IMR-90 (cell line): ENCODE measurements at regions not wholly inside any gene's neighbourhood (a gene's known extent, or its start where the extent isn't known, plus 50 kb on each side); places are given as distances from the start of the nearest gene placed in this dataset.

ENCODE experiments used
- ATAC-seq: fragments of 200-7000 bp; cut with Tn5 transposase; 2 replicates; pipeline ENCODE4 v1.9.1; 2020; ENCODE audit warnings: low read depth, mild to moderate bottlenecking, moderate library complexity
- BruUV-seq: library from RNA; stranded (reverse); fragments of 400-500 nt; replicated peaks from 2 replicates; lab custom pipeline; 2021; lab: Mats Ljungman, UMichigan
- CTCF ChIA-PET: fragments of 300-600 bp; formaldehyde crosslinking; extraction: SDS; loops from one replicate; lab custom pipeline; 2021; ENCODE audit warnings: antibody characterized with exemption; lab: Yijun Ruan, JAX
- POLR2A ChIA-PET: fragments of 300-600 bp; sonication (Branson Sonifier 250); formaldehyde crosslinking; loops from one replicate; lab custom pipeline; 2022; ENCODE audit warnings: antibody characterized with exemption; ENCODE audit not compliant: unreplicated experiment; lab: Charles Lee
- DNase-seq: peaks from one replicate; pipeline ENCODE4 v3.0.0; 2013
- H2AFZ ChIP-seq: replicated peaks from 2 replicates; pipeline ENCODE3; 2013; ENCODE audit warnings: low read length, mild to moderate bottlenecking; ENCODE audit not compliant: poor library complexity
- H2AK5ac ChIP-seq: 2 replicates; pipeline ENCODE4 v1.6.1; 2013; ENCODE audit warnings: low read depth, low read length, inconsistent platforms
- H2AK9ac ChIP-seq: replicated peaks from 2 replicates; pipeline ENCODE3; 2013; ENCODE audit warnings: mild to moderate bottlenecking, low read depth, low read length, moderate library complexity; ENCODE audit not compliant: poor library complexity
- H2BK120ac ChIP-seq: 2 replicates; pipeline ENCODE4 v1.6.1; 2013; ENCODE audit warnings: low read depth, low read length, inconsistent platforms
- H2BK15ac ChIP-seq: 3 replicates; pipeline ENCODE4 v1.6.1; 2013; ENCODE audit warnings: low read depth, low read length, inconsistent platforms
- H2BK20ac ChIP-seq: 2 replicates; pipeline ENCODE4 v1.6.1; 2013; ENCODE audit warnings: low read depth, mild to moderate bottlenecking, inconsistent platforms, low read length, moderate library complexity
- H2BK5ac ChIP-seq: 2 replicates; pipeline ENCODE4 v1.6.1; 2013; ENCODE audit warnings: mild to moderate bottlenecking, low read depth, low read length, inconsistent platforms; ENCODE audit not compliant: poor library complexity, severe bottlenecking
- H3K14ac ChIP-seq: replicated peaks from 2 replicates; pipeline ENCODE4 v1.6.1; 2013; ENCODE audit warnings: low read depth, low read length, inconsistent platforms
- H3K18ac ChIP-seq: 2 replicates; pipeline ENCODE4 v1.6.1; 2013; ENCODE audit warnings: low read depth, low read length, control low read depth
- H3K23ac ChIP-seq: 2 replicates; pipeline ENCODE4 v1.6.1; 2013; ENCODE audit warnings: low read depth, low read length, inconsistent platforms
- H3K27ac ChIP-seq: 2 replicates; pipeline ENCODE4 v1.5.1; 2013; ENCODE audit warnings: mild to moderate bottlenecking, control low read depth, low read length; ENCODE audit not compliant: insufficient read depth
- H3K27me3 ChIP-seq: 2 replicates; pipeline ENCODE4 v1.6.1; 2013; ENCODE audit warnings: low read length; ENCODE audit not compliant: control insufficient read depth, insufficient read depth
- H3K36me3 ChIP-seq: 2 replicates; pipeline ENCODE4 v1.6.1; 2013; ENCODE audit warnings: low read length, mixed read lengths; ENCODE audit not compliant: control insufficient read depth, insufficient read depth
- H3K4ac ChIP-seq: 2 replicates; pipeline ENCODE4 v1.6.1; 2013; ENCODE audit warnings: low read depth, low read length, inconsistent platforms
- H3K4me1 ChIP-seq: 2 replicates; pipeline ENCODE4 v1.6.1; 2013; ENCODE audit warnings: low read length, mixed read lengths; ENCODE audit not compliant: control insufficient read depth, insufficient read depth
- H3K4me2 ChIP-seq: 2 replicates; pipeline ENCODE4 v1.6.1; 2013; ENCODE audit warnings: low read depth, mild to moderate bottlenecking, control low read depth, low read length, moderate library complexity
- H3K4me3 ChIP-seq: 2 replicates; pipeline ENCODE4 v1.5.1; 2013; ENCODE audit warnings: low read depth, mild to moderate bottlenecking, control low read depth, low read length, moderate library complexity; ENCODE audit not compliant: insufficient read depth
- H3K56ac ChIP-seq: 2 replicates; pipeline ENCODE4 v1.6.1; 2013; ENCODE audit warnings: low read length, inconsistent platforms; ENCODE audit not compliant: insufficient read depth; ENCODE audit errors: extremely low read depth
- H3K79me1 ChIP-seq, 2 experiments: 2 replicates each; pipeline ENCODE4 v1.6.1; 2013; ENCODE audit warnings: low read length in 2 of 2, inconsistent platforms in 1 of 2, low read depth in 1 of 2
- H3K9ac ChIP-seq: 2 replicates; pipeline ENCODE4 v1.6.1; 2013; ENCODE audit warnings: low read depth, low read length, control low read depth
- H3K9me1 ChIP-seq: 2 replicates; pipeline ENCODE4 v1.6.1; 2013; ENCODE audit warnings: low read length, inconsistent platforms; ENCODE audit not compliant: insufficient read depth
- H3K9me3 ChIP-seq: 2 replicates; pipeline ENCODE4 v1.6.1; 2013; ENCODE audit warnings: low read length; ENCODE audit not compliant: control insufficient read depth, insufficient read depth
- H4K20me1 ChIP-seq: 2 replicates; pipeline ENCODE4 v1.6.1; 2013; ENCODE audit warnings: low read length, inconsistent platforms; ENCODE audit not compliant: insufficient read depth
- H4K5ac ChIP-seq: 2 replicates; pipeline ENCODE4 v1.6.1; 2013; ENCODE audit warnings: mild to moderate bottlenecking, low read depth, low read length, control low read depth
- H4K8ac ChIP-seq, 2 experiments: 2 replicates each; pipeline ENCODE4 v1.6.1; 2013; ENCODE audit warnings: low read depth in 2 of 2, low read length in 2 of 2, control low read depth in 1 of 2, inconsistent platforms in 1 of 2
- H4K91ac ChIP-seq: 2 replicates; pipeline ENCODE4 v1.6.1; 2013; ENCODE audit warnings: low read depth, low read length, inconsistent platforms; ENCODE audit not compliant: insufficient read depth
- BHLHE40 ChIP-seq: fragments of 150-350 bp; IDR thresholded peaks from 2 replicates; pipeline ENCODE4 v1.6.1; 2016; ENCODE audit warnings: mild to moderate bottlenecking, low read depth, low read length
- CEBPB ChIP-seq: IDR thresholded peaks from 2 replicates; pipeline ENCODE4 v1.6.1; 2012; ENCODE audit warnings: low read depth, low read length, improper control_type of control experiment
- CHD1 ChIP-seq: IDR thresholded peaks from 2 replicates; pipeline ENCODE4 v1.6.1; 2012; ENCODE audit warnings: low read depth, low read length, improper control_type of control experiment
- ELK1 ChIP-seq: fragments of 150-350 bp; IDR thresholded peaks from 2 replicates; pipeline ENCODE4 v1.6.1; 2016; ENCODE audit warnings: low read depth, mild to moderate bottlenecking, low read length, moderate library complexity, borderline replicate concordance
- FOS ChIP-seq: fragments of 150-350 bp; IDR thresholded peaks from 2 replicates; pipeline ENCODE4 v1.6.1; 2016; ENCODE audit warnings: low read depth, low read length
- MAFK ChIP-seq: IDR thresholded peaks from 2 replicates; pipeline ENCODE4 v1.6.1; 2012; ENCODE audit warnings: low read depth, low read length, improper control_type of control experiment
- MAZ ChIP-seq: IDR thresholded peaks from 2 replicates; pipeline ENCODE4 v1.6.1; 2012; ENCODE audit warnings: low read depth, mild to moderate bottlenecking, low read length, improper control_type of control experiment, moderate library complexity, borderline replicate concordance
- MXI1 ChIP-seq: IDR thresholded peaks from 2 replicates; pipeline ENCODE4 v1.6.1; 2012; ENCODE audit warnings: low read depth, mild to moderate bottlenecking, low read length, moderate library complexity, borderline replicate concordance
- NFE2L2 ChIP-seq: fragments of 150-350 bp; IDR thresholded peaks from 2 replicates; pipeline ENCODE4 v1.6.1; 2016; ENCODE audit warnings: low read depth, mild to moderate bottlenecking, low read length
- POLR2A ChIP-seq: IDR thresholded peaks from 2 replicates; pipeline ENCODE4 v1.6.1; 2012; ENCODE audit warnings: mild to moderate bottlenecking, low read depth, low read length
- RAD21 ChIP-seq: IDR thresholded peaks from 2 replicates; pipeline ENCODE4 v1.6.1; 2012; ENCODE audit warnings: low read length, improper control_type of control experiment
- RCOR1 ChIP-seq: IDR thresholded peaks from 2 replicates; pipeline ENCODE4 v1.6.1; 2012; ENCODE audit warnings: mild to moderate bottlenecking, low read length, improper control_type of control experiment; ENCODE audit not compliant: insufficient replicate concordance
- RFX5 ChIP-seq: IDR thresholded peaks from 2 replicates; pipeline ENCODE4 v1.8.0; 2012; ENCODE audit warnings: low read depth, mild to moderate bottlenecking, low read length, moderate library complexity
- SMC3 ChIP-seq: fragments of 150-350 bp; IDR thresholded peaks from 2 replicates; pipeline ENCODE4 v1.6.1; 2016; ENCODE audit warnings: low read depth, mild to moderate bottlenecking, antibody characterized with exemption, low read length, moderate library complexity
- USF2 ChIP-seq: fragments of 150-350 bp; IDR thresholded peaks from 2 replicates; pipeline ENCODE4 v1.6.1; 2017; ENCODE audit warnings: mild to moderate bottlenecking, antibody characterized with exemption, low read length, low read depth
- WGBS, 2 experiments: methylation state at CpG; one replicate each; pipeline versions ENCODE4 v1.1.5 to v1.1.7; 2013; ENCODE audit warnings: missing lambda C conversion rate in 2 of 2; ENCODE audit not compliant: insufficient read length in 1 of 2; ENCODE audit errors: extremely low coverage in 2 of 2; 5-methylcytosine and 5-hydroxymethylcytosine counted together
- dilution Hi-C: fragments of 300-500 bp; cut with HindIII; formaldehyde crosslinking; loops from one replicate; pipeline ENCODE4 v1.14.3; 2018; ENCODE audit warnings: low sequenced_read_pairs; ENCODE audit not compliant: unreplicated experiment
- in situ Hi-C: fragments of 300-500 bp; cut with MboI; formaldehyde crosslinking; loops from 3 replicates; pipeline ENCODE4 v1.14.3; 2019; ENCODE audit warnings: low sequenced_read_pairs, inconsistent platforms, mixed read lengths
- intact Hi-C: fragments of 100-400 bp; cut with micrococcal nuclease; formaldehyde crosslinking; loops from 2 replicates; pipeline ENCODE4 v1.10.0; 2022
- TF ChIP-seq, protein P1 (sequence below): conservative IDR thresholded peaks from 2 replicates; pipeline ENCODE4 v1.5.1; 2012; ENCODE audit warnings: mild to moderate bottlenecking, low read depth, low read length, improper control_type of control experiment

DNA sequence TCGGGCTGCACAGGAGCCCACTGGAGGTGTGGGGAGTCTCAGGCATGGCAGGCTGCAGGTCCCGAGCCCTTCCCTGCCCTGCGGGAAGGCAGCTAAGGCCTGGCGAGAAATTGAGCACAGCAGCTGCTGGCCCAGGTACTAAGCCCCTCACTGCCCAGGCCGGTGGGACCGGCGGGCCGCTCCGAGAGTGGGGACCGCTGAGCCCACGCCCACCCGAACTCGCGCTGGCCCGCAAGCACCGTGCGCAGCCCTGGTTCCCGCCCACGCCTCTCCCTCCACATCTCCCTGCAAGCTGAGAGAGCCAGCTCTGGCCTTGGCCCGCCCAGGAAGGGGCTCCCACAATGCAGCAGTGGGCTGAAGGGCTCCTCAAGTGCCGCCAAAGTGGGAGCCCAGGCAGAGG lies 82.0 kb upstream of the NEIL3 start:
- CTCF ChIA-PET = no interaction called here

More for the DNA sequence above, 82.0 kb upstream of the NEIL3 start:
- no peak overlapping the region for H4K91ac ChIP-seq
- H3K23ac ChIP-seq = no peak overlapping the region
- in situ Hi-C loops = no loop called here
- H3K56ac ChIP-seq = no peak overlapping the region
- no peaks in the 10 kb centered on the region for H3K36me3 ChIP-seq
- BruUV-seq = no TSS peak
- WGBS, 2 experiments = 100% methylated on average over 3 of the region's 21 CpGs; no CpG with 5 or more reads in 1 of the 2 experiments
- H2BK5ac ChIP-seq = no peak overlapping the region
- no peak overlapping the region for H3K14ac ChIP-seq
- H3K27ac ChIP-seq = no peak overlapping the region
- no peaks in the 10 kb centered on the region for H3K9me1 ChIP-seq
- DNase-seq = no peak
- H2AK9ac ChIP-seq = no peak overlapping the region
- ATAC-seq = no peak
- no peak overlapping the region for H4K5ac ChIP-seq
- TF ChIP-seq SMC3 = no peak
- no peak for TF ChIP-seq FOS
- no peak for TF ChIP-seq USF2
- no peak for TF ChIP-seq NFE2L2
- no peak for TF ChIP-seq MAFK
- no peak for TF ChIP-seq ELK1
- TF ChIP-seq MXI1 = no peak
- TF ChIP-seq, protein P1, sequence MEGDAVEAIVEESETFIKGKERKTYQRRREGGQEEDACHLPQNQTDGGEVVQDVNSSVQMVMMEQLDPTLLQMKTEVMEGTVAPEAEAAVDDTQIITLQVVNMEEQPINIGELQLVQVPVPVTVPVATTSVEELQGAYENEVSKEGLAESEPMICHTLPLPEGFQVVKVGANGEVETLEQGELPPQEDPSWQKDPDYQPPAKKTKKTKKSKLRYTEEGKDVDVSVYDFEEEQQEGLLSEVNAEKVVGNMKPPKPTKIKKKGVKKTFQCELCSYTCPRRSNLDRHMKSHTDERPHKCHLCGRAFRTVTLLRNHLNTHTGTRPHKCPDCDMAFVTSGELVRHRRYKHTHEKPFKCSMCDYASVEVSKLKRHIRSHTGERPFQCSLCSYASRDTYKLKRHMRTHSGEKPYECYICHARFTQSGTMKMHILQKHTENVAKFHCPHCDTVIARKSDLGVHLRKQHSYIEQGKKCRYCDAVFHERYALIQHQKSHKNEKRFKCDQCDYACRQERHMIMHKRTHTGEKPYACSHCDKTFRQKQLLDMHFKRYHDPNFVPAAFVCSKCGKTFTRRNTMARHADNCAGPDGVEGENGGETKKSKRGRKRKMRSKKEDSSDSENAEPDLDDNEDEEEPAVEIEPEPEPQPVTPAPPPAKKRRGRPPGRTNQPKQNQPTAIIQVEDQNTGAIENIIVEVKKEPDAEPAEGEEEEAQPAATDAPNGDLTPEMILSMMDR = no peak
- TF ChIP-seq RCOR1 = no peak
- no peak for TF ChIP-seq BHLHE40
- TF ChIP-seq CEBPB = no peak
- no peak for TF ChIP-seq RFX5
- no peak for TF ChIP-seq POLR2A
- TF ChIP-seq CHD1 = no peak
- no peak for TF ChIP-seq MAZ
- TF ChIP-seq RAD21 = no peak
- no peak overlapping the region for H2BK20ac ChIP-seq
- H2BK120ac ChIP-seq = no peak overlapping the region
- peaks cover 7% of the 10 kb centered on the region for H3K4me1 ChIP-seq
- H3K4ac ChIP-seq = no peak overlapping the region
- no peak overlapping the region for H2AK5ac ChIP-seq
- dilution Hi-C loops = no loop called here
- H3K4me2 ChIP-seq = no peak overlapping the region
- no peak overlapping the region for H4K8ac ChIP-seq
- H3K4me3 ChIP-seq = no peak overlapping the region
- H4K20me1 ChIP-seq = no peaks in the 10 kb centered on the region
- H3K9ac ChIP-seq = no peak overlapping the region
- no peak overlapping the region for H2AFZ ChIP-seq
- H3K27me3 ChIP-seq = no peaks in the 10 kb centered on the region
- no peaks in the 10 kb centered on the region for H3K79me1 ChIP-seq
- H3K9me3 ChIP-seq = no peaks in the 10 kb centered on the region
- intact Hi-C loops = no loop called here
- H2BK15ac ChIP-seq = no peak overlapping the region
- H3K18ac ChIP-seq = no peak overlapping the region
- POLR2A ChIA-PET = no interaction called here
